ENCODE measurements at regions not wholly inside any gene's neighbourhood (a gene's known extent, or its start where the extent isn't known, plus 50 kb on each side); places are given as distances from the start of the nearest gene placed in this dataset.

DNA sequence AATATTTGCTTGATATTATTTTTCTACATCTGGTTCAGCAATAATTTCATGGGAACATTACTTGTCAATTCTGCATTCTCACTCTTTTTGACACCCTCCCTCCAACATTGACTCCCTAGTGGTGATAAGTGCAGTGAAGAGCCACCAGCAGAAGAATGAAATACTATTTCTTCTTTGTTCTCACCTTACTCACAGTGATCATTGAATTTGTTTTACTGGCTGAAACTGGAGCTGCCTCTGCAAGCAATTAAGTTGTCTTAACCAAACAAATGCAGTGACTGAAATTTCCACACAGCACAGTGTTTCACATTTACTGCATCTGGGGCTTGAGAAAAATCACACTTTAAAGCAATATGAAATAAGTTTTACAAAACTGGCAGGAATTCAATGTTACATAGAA is 189.8 kb downstream of the JRKL start:
- TF ChIP-seq, protein P1, sequence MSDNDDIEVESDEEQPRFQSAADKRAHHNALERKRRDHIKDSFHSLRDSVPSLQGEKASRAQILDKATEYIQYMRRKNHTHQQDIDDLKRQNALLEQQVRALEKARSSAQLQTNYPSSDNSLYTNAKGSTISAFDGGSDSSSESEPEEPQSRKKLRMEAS (IDR thresholded peaks at IDR 0.05): no peak
- TF ChIP-seq HOXA7 (CRISPR knock-in tag; IDR thresholded peaks at IDR 0.05) (no peak), MAFK (IDR thresholded peaks at IDR 0.05; ENCODE audit: partially characterized antibody) (no peak), RCOR1 (IDR thresholded peaks at IDR 0.05; ENCODE audit: low read depth, low read length) (no peak), HDAC2 (IDR thresholded peaks at IDR 0.05) (no peak), POLR2AphosphoS2 (conservative IDR thresholded peaks at IDR 0.05; ENCODE audit: low read length) (no peak), NFE2L2 (conservative IDR thresholded peaks at IDR 0.05; ENCODE audit: low read length) (no peak), CHD2 (IDR thresholded peaks at IDR 0.05; ENCODE audit: low read length, partially characterized antibody) (no peak), CBX8 (IDR thresholded peaks at IDR 0.05) (no peak)
- TF ChIP-seq, protein P2, sequence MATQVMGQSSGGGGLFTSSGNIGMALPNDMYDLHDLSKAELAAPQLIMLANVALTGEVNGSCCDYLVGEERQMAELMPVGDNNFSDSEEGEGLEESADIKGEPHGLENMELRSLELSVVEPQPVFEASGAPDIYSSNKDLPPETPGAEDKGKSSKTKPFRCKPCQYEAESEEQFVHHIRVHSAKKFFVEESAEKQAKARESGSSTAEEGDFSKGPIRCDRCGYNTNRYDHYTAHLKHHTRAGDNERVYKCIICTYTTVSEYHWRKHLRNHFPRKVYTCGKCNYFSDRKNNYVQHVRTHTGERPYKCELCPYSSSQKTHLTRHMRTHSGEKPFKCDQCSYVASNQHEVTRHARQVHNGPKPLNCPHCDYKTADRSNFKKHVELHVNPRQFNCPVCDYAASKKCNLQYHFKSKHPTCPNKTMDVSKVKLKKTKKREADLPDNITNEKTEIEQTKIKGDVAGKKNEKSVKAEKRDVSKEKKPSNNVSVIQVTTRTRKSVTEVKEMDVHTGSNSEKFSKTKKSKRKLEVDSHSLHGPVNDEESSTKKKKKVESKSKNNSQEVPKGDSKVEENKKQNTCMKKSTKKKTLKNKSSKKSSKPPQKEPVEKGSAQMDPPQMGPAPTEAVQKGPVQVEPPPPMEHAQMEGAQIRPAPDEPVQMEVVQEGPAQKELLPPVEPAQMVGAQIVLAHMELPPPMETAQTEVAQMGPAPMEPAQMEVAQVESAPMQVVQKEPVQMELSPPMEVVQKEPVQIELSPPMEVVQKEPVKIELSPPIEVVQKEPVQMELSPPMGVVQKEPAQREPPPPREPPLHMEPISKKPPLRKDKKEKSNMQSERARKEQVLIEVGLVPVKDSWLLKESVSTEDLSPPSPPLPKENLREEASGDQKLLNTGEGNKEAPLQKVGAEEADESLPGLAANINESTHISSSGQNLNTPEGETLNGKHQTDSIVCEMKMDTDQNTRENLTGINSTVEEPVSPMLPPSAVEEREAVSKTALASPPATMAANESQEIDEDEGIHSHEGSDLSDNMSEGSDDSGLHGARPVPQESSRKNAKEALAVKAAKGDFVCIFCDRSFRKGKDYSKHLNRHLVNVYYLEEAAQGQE (IDR thresholded peaks at IDR 0.05): no peak
- TF ChIP-seq, protein P3, sequence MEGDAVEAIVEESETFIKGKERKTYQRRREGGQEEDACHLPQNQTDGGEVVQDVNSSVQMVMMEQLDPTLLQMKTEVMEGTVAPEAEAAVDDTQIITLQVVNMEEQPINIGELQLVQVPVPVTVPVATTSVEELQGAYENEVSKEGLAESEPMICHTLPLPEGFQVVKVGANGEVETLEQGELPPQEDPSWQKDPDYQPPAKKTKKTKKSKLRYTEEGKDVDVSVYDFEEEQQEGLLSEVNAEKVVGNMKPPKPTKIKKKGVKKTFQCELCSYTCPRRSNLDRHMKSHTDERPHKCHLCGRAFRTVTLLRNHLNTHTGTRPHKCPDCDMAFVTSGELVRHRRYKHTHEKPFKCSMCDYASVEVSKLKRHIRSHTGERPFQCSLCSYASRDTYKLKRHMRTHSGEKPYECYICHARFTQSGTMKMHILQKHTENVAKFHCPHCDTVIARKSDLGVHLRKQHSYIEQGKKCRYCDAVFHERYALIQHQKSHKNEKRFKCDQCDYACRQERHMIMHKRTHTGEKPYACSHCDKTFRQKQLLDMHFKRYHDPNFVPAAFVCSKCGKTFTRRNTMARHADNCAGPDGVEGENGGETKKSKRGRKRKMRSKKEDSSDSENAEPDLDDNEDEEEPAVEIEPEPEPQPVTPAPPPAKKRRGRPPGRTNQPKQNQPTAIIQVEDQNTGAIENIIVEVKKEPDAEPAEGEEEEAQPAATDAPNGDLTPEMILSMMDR (IDR thresholded peaks at IDR 0.05): no peak

Measured in A549 (cell line).